ENCODE measurements at regions not wholly inside any gene's neighbourhood (a gene's known extent, or its start where the extent isn't known, plus 50 kb on each side); places are given as distances from the start of the nearest gene placed in this dataset.

- Histone ChIP-seq H3K36me3 (ENCODE audit: control insufficient read depth, insufficient read depth, low read length) (no peaks in the 10 kb centered on the region), H3K27ac (ENCODE audit: low read depth, low read length) (no peak overlapping the region), H3K9me3 (ENCODE audit: control insufficient read depth, low read length) (no peaks in the 10 kb centered on the region), H3K4me1 (ENCODE audit: control insufficient read depth, insufficient read depth, low read length) (no peaks in the 10 kb centered on the region), H3K4me3 (ENCODE audit: low read length) (no peak overlapping the region), H3K27me3 (ENCODE audit: control insufficient read depth, insufficient read depth, low read length, poor library complexity, severe bottlenecking) (no peaks in the 10 kb centered on the region), H3K9ac (ENCODE audit: extremely low read depth, low read length, poor library complexity, severe bottlenecking) (no peak overlapping the region)
- no peak for TF ChIP-seq CTCF (conservative IDR thresholded peaks at IDR 0.05)
- no peaks in the 10 kb centered on the region for H3K4me1 Mint-ChIP-seq
- no peaks in the 10 kb centered on the region for H3K36me3 Mint-ChIP-seq (ENCODE audit: low read depth)
- no peak for DNase-seq
- no peak overlapping the region for H3K27ac Mint-ChIP-seq
- H3K4me3 Mint-ChIP-seq, result no peak overlapping the region
- H3K27me3 Mint-ChIP-seq (ENCODE audit: insufficient read depth), result no peaks in the 10 kb centered on the region
- H3K9me3 Mint-ChIP-seq, result peaks cover 10% of the 10 kb centered on the region
- 92% methylated on average over 4 to 5 of the region's 5 CpGs for WGBS, 2 experiments (ENCODE audit: insufficient coverage in 1 of 2, insufficient read length in 1 of 2)
Measured at GRCh38 chrX:142363501-142363900, 158.4 kb upstream of the MAGEC2 start.

DNA sequence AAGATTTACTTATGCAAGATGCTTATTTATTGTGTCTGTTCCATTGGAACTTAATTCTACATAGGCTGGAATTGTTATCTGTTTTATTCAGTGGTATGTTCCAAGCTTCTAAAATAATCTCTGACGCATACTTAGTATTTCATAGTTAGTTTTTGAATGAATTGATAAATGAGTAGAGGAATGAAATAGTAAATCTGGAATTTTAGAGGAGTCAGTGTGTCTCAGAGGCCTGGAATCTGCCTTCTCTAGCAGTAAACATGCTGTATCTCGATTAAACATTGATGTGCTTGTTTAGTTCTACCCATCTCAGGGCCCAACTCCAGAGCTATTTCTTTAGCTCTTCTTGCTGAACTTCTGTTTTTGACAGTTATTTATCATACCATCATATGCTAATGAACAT, 154.2 kb upstream of the MAGEC2 start:
- H3K9me3 ChIP-seq (ENCODE audit: control insufficient read depth, low read length), result no peaks in the 10 kb centered on the region
- no peaks in the 10 kb centered on the region for H3K4me1 ChIP-seq (ENCODE audit: control insufficient read depth, insufficient read depth, low read length)
- no peak overlapping the region for H3K9ac ChIP-seq (ENCODE audit: extremely low read depth, low read length, poor library complexity, severe bottlenecking)
- H3K27me3 ChIP-seq (ENCODE audit: control insufficient read depth, insufficient read depth, low read length, poor library complexity, severe bottlenecking), result no peaks in the 10 kb centered on the region
- Mint-ChIP-seq H3K4me3 (no peak overlapping the region), H3K27ac (no peak overlapping the region), H3K27me3 (ENCODE audit: insufficient read depth) (no peaks in the 10 kb centered on the region), H3K9me3 (peaks cover 22% of the 10 kb centered on the region), H3K4me1 (no peaks in the 10 kb centered on the region), H3K36me3 (ENCODE audit: low read depth) (no peaks in the 10 kb centered on the region)
- no peak for TF ChIP-seq CTCF (conservative IDR thresholded peaks at IDR 0.05)
- WGBS, 2 experiments (ENCODE audit: insufficient coverage in 1 of 2, insufficient read length in 1 of 2), result 92 to 97% methylated on average over 2 of the region's 2 CpGs
- DNase-seq, result no peak
- no peaks in the 10 kb centered on the region for H3K36me3 ChIP-seq (ENCODE audit: control insufficient read depth, insufficient read depth, low read length)
- H3K27ac ChIP-seq (ENCODE audit: low read depth, low read length), result no peak overlapping the region
- H3K4me3 ChIP-seq (ENCODE audit: low read length), result no peak overlapping the region

- no peaks in the 10 kb centered on the region for H3K36me3 ChIP-seq (ENCODE audit: control insufficient read depth, insufficient read depth, low read length)
- H3K4me3 Mint-ChIP-seq, result no peak overlapping the region
Measured at GRCh38 chrX:142327182-142327581, 122.1 kb upstream of the MAGEC2 start.

More at GRCh38 chrX:142327182-142327581, 122.1 kb upstream of the MAGEC2 start:
- H3K27me3 Mint-ChIP-seq (ENCODE audit: insufficient read depth), result no peaks in the 10 kb centered on the region
- Histone ChIP-seq H3K4me3 (ENCODE audit: low read length) (no peak overlapping the region), H3K27me3 (ENCODE audit: control insufficient read depth, insufficient read depth, low read length, poor library complexity, severe bottlenecking) (no peaks in the 10 kb centered on the region), H3K4me1 (ENCODE audit: control insufficient read depth, insufficient read depth, low read length) (no peaks in the 10 kb centered on the region), H3K9me3 (ENCODE audit: control insufficient read depth, low read length) (no peaks in the 10 kb centered on the region), H3K27ac (ENCODE audit: low read depth, low read length) (no peak overlapping the region), H3K9ac (ENCODE audit: extremely low read depth, low read length, poor library complexity, severe bottlenecking) (no peak overlapping the region)
- DNase-seq, result no peak
- no peak overlapping the region for H3K27ac Mint-ChIP-seq
- peaks cover 64% of the 10 kb centered on the region for H3K9me3 Mint-ChIP-seq
- 80 to 93% methylated on average over 2 to 6 of the region's 6 CpGs for WGBS, 2 experiments (ENCODE audit: insufficient coverage in 1 of 2, insufficient read length in 1 of 2)
- no peaks in the 10 kb centered on the region for H3K36me3 Mint-ChIP-seq (ENCODE audit: low read depth)
- no peak for TF ChIP-seq CTCF (conservative IDR thresholded peaks at IDR 0.05)
- peaks cover 4% of the 10 kb centered on the region for H3K4me1 Mint-ChIP-seq
